HG03280 (cell line): ENCODE measurements at regions not wholly inside any gene's neighbourhood (a gene's known extent, or its start where the extent isn't known, plus 50 kb on each side); places are given as distances from the start of the nearest gene placed in this dataset.
"Not testable (repeated sequence)": the region's sequence is repeated elsewhere in the genome, so short reads cannot be mapped to it uniquely, and the experiment has no call there.

Experiments
- ATAC-seq: cut with Tn5 transposase; IDR thresholded peaks from one replicate; pipeline ENCODE4 v1.9.1; 2021; ENCODE audit warnings: mild to moderate bottlenecking, moderate library complexity; ENCODE audit not compliant: unreplicated experiment

- no peak for ATAC-seq
Observed at GRCh38 chr3:177493091-177493490, 295.8 kb upstream of the TBL1XR1 start.

- no peak for ATAC-seq
Observed at GRCh38 chr3:177494216-177494615, 296.9 kb upstream of the TBL1XR1 start.

- no peak for ATAC-seq
Observed at GRCh38 chr3:177495566-177495965, 298.3 kb upstream of the TBL1XR1 start.

- ATAC-seq = no peak
Observed at GRCh38 chr3:177498037-177498857, 301.0 kb upstream of the TBL1XR1 start.

GRCh38 chr3:177499039-177499438 is 301.8 kb upstream of the TBL1XR1 start:
- ATAC-seq = not testable (repeated sequence)

GRCh38 chr3:177499779-177500423 is 302.6 kb upstream of the TBL1XR1 start:
- ATAC-seq = no peak

- ATAC-seq = no peak
Observed at GRCh38 chr3:177510693-177511216, 313.5 kb upstream of the TBL1XR1 start.

GRCh38 chr3:177512945-177513814 is 315.9 kb upstream of the TBL1XR1 start:
- no peak for ATAC-seq

- ATAC-seq = no peak
Observed at GRCh38 chr3:177513815-177514610, 316.7 kb upstream of the TBL1XR1 start.

- ATAC-seq = no peak
Observed at GRCh38 chr3:177514611-177515499, 317.6 kb upstream of the TBL1XR1 start.

GRCh38 chr3:177515786-177516157 is 318.5 kb upstream of the TBL1XR1 start:
- ATAC-seq = no peak

- ATAC-seq = no peak
Observed at GRCh38 chr3:177516158-177517011, 319.1 kb upstream of the TBL1XR1 start.

GRCh38 chr3:177517906-177518305 is 320.6 kb upstream of the TBL1XR1 start:
- no peak for ATAC-seq

- no peak for ATAC-seq
Observed at GRCh38 chr3:177519588-177519987, 322.3 kb upstream of the TBL1XR1 start.

GRCh38 chr3:177521305-177521704 is 324.0 kb upstream of the TBL1XR1 start:
- ATAC-seq = no peak

GRCh38 chr3:177522051-177522450 is 324.8 kb upstream of the TBL1XR1 start:
- no peak for ATAC-seq

GRCh38 chr3:177523067-177523675 is 325.9 kb upstream of the TBL1XR1 start:
- ATAC-seq = no peak

GRCh38 chr3:177523872-177524438 is 326.7 kb upstream of the TBL1XR1 start:
- no peak for ATAC-seq
